GM23338 (cell line): ENCODE measurements at regions not wholly inside any gene's neighbourhood (a gene's known extent, or its start where the extent isn't known, plus 50 kb on each side); places are given as distances from the start of the nearest gene placed in this dataset.

ENCODE experiments used
- CREB1 ChIP-seq: fragments of 250-450 bp; sonication (Bioruptor Pico); IDR thresholded peaks from 2 replicates; pipeline ENCODE4 v1.5.0; 2020; ENCODE audit warnings: low read depth, mild to moderate bottlenecking, moderate library complexity
- CTCF ChIP-seq, 2 experiments: fragments of 200-600 bp in 1 of 2; sonication (generic) in 1 of 2; conservative IDR thresholded peaks; 2 replicates each; pipeline versions ENCODE4 v1.5.1 to v1.6.1; 2016 to 2017; ENCODE audit warnings: antibody characterized with exemption in 2 of 2, low read depth in 2 of 2, mild to moderate bottlenecking in 2 of 2, moderate library complexity in 1 of 2
- EZH2 ChIP-seq: fragments of 200-600 bp; sonication (generic); IDR thresholded peaks from one replicate; pipeline ENCODE4 v1.8.0; 2017; ENCODE audit warnings: antibody characterized with exemption, mild to moderate bottlenecking, low read depth; ENCODE audit not compliant: unreplicated experiment
- EZH2phosphoT487 ChIP-seq: fragments of 200-600 bp; sonication (generic); IDR thresholded peaks from one replicate; pipeline ENCODE4 v1.8.1; 2018; ENCODE audit warnings: antibody characterized with exemption; ENCODE audit not compliant: unreplicated experiment
- JUNB ChIP-seq: IDR thresholded peaks from one replicate; pipeline ENCODE4 v1.6.1; 2016; ENCODE audit warnings: antibody characterized with exemption; ENCODE audit not compliant: unreplicated experiment
- NANOG ChIP-seq: IDR thresholded peaks from 2 replicates; pipeline ENCODE4 v1.6.1; 2016; ENCODE audit warnings: antibody characterized with exemption, borderline replicate concordance
- ZNF114 ChIP-seq: fragments of 250-450 bp; sonication (Bioruptor Pico); IDR thresholded peaks from 2 replicates; pipeline ENCODE4 v1.5.0; 2020; ENCODE audit warnings: mild to moderate bottlenecking, moderate library complexity
- ZNF462 ChIP-seq: fragments of 250-450 bp; sonication (Bioruptor Pico); IDR thresholded peaks from 2 replicates; pipeline ENCODE4 v1.5.0; 2020; ENCODE audit warnings: mild to moderate bottlenecking, moderate library complexity

DNA sequence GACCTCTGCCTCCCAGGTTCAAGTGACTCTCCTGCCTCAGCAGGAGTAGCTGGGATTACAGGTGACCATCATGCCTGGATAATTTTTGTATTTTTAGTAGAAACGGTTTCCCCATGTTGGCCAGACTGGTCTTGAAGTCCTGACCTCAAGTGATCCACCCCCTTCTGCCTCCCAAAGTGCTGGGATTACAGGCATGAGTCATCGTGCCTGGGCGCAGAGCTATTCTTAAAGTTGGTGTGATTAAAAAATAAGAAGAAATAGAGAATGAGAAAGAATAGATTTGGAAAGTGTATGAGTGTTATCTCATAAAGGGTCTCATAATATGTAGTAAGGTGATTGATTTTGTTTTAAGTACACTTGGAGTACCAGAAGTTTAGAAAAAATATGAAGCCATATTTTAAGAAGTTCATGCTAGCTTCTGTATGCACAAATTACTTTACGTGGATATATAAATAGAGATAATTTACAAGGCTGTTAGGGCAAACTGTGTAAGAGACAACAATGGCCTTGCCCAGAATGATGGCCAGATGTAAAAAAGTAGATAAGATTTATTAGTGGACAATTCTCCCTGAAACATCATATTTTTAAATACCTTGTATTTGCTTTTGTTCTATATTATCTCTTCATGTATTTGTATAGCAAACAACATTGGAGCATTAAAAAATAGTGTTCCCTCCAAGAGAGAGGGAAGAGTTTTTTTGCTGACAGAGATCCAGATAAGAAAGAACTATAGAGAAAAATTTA is 1108.5 kb downstream of the SLC16A7 start (continued):
- no peak for TF ChIP-seq ZNF462 (CRISPR knock-in tag)
- no peak for TF ChIP-seq CREB1 (CRISPR knock-in tag)
- no peak for TF ChIP-seq EZH2
- no peak for TF ChIP-seq EZH2phosphoT487
- TF ChIP-seq CTCF (conservative IDR thresholded peaks at IDR 0.05; ENCODE audit: low read depth in 2 of 2) = no peak
- TF ChIP-seq ZNF114 (CRISPR knock-in tag) = no peak
- no peak for TF ChIP-seq JUNB
- TF ChIP-seq NANOG = no peak
